ENCODE measurements at regions not wholly inside any gene's neighbourhood (a gene's known extent, or its start where the extent isn't known, plus 50 kb on each side); places are given as distances from the start of the nearest gene placed in this dataset.

DNA sequence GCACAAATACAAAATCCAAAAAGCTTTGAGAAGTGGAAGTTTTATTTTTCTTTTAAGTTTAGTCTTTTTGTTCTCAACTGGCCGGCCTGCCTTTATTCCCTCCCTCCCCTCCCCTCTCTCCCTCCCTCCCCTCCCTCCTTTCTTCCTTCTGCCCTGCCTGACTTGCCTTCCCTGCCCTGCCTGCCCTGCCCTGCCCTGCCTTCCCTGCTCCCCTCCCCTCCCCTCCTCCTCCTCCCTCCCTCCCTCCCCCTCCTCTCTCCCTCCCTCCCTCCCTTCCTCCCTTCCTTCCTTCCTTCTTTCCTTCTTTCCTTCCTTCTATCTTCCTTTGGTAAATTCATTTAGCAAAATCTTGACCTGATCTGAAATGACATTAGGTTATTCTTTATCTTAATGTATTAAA is 69.8 kb upstream of the LIMCH1 start:
- Mint-ChIP-seq H3K27ac (no peak overlapping the region), H3K4me1 (peaks cover 27 to 50% of the 10 kb centered on the region in 2 experiments), H3K9me3 (no peaks in the 10 kb centered on the region), H3K36me3 (ENCODE audit: insufficient read depth in 1 of 3, low read depth in 3 of 3) (no peaks in the 10 kb centered on the region), H3K4me3 (no peak overlapping the region), H3K27me3 (ENCODE audit: low read depth) (peaks cover 2% of the 10 kb centered on the region; the same call in 1 of the 2 replicates)
- Histone ChIP-seq H3K9me3 (ENCODE audit: control insufficient read depth, low read depth, low read length) (no peaks in the 10 kb centered on the region), H3K18ac (ENCODE audit: insufficient read length, low read depth, low read length) (no peak overlapping the region), H3K9ac (ENCODE audit: extremely low read depth, insufficient read length, low read length) (no peak overlapping the region), H3K79me1 (ENCODE audit: insufficient read depth, low read depth, low read length, poor library complexity, severe bottlenecking) (no peaks in the 10 kb centered on the region), H3K4ac (ENCODE audit: low read depth, low read length) (no peak overlapping the region), H4K5ac (ENCODE audit: insufficient read length, low read depth, low read length) (no peak overlapping the region), H2BK120ac (ENCODE audit: low read depth, low read length, poor library complexity, severe bottlenecking) (no peak overlapping the region), H4K8ac (replicated peaks; ENCODE audit: insufficient read length, low read depth, low read length) (no peak overlapping the region), H2AK5ac (ENCODE audit: insufficient read length, low read length) (no peak overlapping the region), H2BK20ac (ENCODE audit: low read depth, low read length, poor library complexity, severe bottlenecking) (no peak overlapping the region), H3K79me2 (ENCODE audit: insufficient read depth, low read length) (no peaks in the 10 kb centered on the region), H2BK15ac (ENCODE audit: low read depth, low read length) (no peak overlapping the region), H3K4me2 (ENCODE audit: insufficient read depth, insufficient read length, low read length) (no peak overlapping the region), H3K27ac (ENCODE audit: insufficient read length, low read depth, low read length) (no peak overlapping the region), H4K91ac (ENCODE audit: insufficient read length, low read depth, low read length) (no peak overlapping the region), H3K27me3 (ENCODE audit: insufficient read depth, low read length) (no peaks in the 10 kb centered on the region), H2AFZ (ENCODE audit: low read length) (no peak overlapping the region), H3K4me1 (ENCODE audit: insufficient read depth, low read length) (no peaks in the 10 kb centered on the region; the same call in 1 of the 2 replicates), H3K14ac (ENCODE audit: insufficient read depth, low read length) (no peak overlapping the region), H3K23ac (ENCODE audit: insufficient read length, low read depth, low read length) (no peak overlapping the region), H2BK5ac (ENCODE audit: insufficient read length, low read length) (no peak overlapping the region), H4K20me1 (ENCODE audit: control insufficient read depth, insufficient read depth, insufficient read length) (no peaks in the 10 kb centered on the region), H3K23me2 (ENCODE audit: insufficient read length, low read depth, low read length, poor library complexity, severe bottlenecking) (no peaks in the 10 kb centered on the region), H3T11ph (ENCODE audit: low read length) (no peak overlapping the region), H3K56ac (ENCODE audit: insufficient read length, low read depth, low read length) (no peak overlapping the region), H2BK12ac (ENCODE audit: insufficient read length, low read depth, low read length) (no peak overlapping the region)
- TF ChIP-seq, protein P1, sequence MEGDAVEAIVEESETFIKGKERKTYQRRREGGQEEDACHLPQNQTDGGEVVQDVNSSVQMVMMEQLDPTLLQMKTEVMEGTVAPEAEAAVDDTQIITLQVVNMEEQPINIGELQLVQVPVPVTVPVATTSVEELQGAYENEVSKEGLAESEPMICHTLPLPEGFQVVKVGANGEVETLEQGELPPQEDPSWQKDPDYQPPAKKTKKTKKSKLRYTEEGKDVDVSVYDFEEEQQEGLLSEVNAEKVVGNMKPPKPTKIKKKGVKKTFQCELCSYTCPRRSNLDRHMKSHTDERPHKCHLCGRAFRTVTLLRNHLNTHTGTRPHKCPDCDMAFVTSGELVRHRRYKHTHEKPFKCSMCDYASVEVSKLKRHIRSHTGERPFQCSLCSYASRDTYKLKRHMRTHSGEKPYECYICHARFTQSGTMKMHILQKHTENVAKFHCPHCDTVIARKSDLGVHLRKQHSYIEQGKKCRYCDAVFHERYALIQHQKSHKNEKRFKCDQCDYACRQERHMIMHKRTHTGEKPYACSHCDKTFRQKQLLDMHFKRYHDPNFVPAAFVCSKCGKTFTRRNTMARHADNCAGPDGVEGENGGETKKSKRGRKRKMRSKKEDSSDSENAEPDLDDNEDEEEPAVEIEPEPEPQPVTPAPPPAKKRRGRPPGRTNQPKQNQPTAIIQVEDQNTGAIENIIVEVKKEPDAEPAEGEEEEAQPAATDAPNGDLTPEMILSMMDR (conservative IDR thresholded peaks at IDR 0.05): no peak
- WGBS (ENCODE audit: extremely low coverage, insufficient read length, low lambda C conversion rate): no CpG with 5 or more reads among the region's 1 CpG
- DNase-seq: peak; percentile 41
